Keratinocyte (primary cell): ENCODE measurements at regions not wholly inside any gene's neighbourhood (a gene's known extent, or its start where the extent isn't known, plus 50 kb on each side); places are given as distances from the start of the nearest gene placed in this dataset.

Experiments used
- DNase-seq: peaks from one replicate; pipeline ENCODE4 v3.0.0-alpha.2; 2011; ENCODE audit warnings: low read depth, missing footprints, low spot score
- FAIRE-seq: peaks from 2 replicates; lab custom pipeline; 2011; peaks lifted over from hg19 to GRCh38; lab: Jason Lieb, UNC
- H2AFZ ChIP-seq: 2 replicates; pipeline ENCODE4 v1.6.0; 2012; ENCODE audit warnings: low read length, control low read depth, inconsistent platforms; ENCODE audit not compliant: control insufficient read depth
- H3K27ac ChIP-seq: 2 replicates; pipeline ENCODE4 v1.5.1; 2011; ENCODE audit warnings: low read length; ENCODE audit not compliant: control insufficient read depth, insufficient read depth
- H3K27me3 ChIP-seq: 3 replicates; pipeline ENCODE4 v1.6.0; 2011; ENCODE audit warnings: low read length; ENCODE audit not compliant: control insufficient read depth, insufficient read depth; ENCODE audit errors: extremely low read depth
- H3K36me3 ChIP-seq, 2 experiments: 2 replicates in 1 of 2; 3 replicates in 1 of 2; pipeline ENCODE4 v1.5.1; 2011; ENCODE audit warnings: low read length in 2 of 2, mild to moderate bottlenecking in 1 of 2; ENCODE audit not compliant: control insufficient read depth in 2 of 2, insufficient read depth in 2 of 2; ENCODE audit errors: extremely low read depth in 1 of 2
- H3K4me1 ChIP-seq: 3 replicates; pipeline ENCODE4 v1.5.1; 2011; ENCODE audit warnings: low read length; ENCODE audit not compliant: control insufficient read depth, insufficient read depth; ENCODE audit errors: extremely low read depth
- H3K4me2 ChIP-seq: 3 replicates; pipeline ENCODE4 v1.6.0; 2011; ENCODE audit warnings: low read depth, low read length; ENCODE audit not compliant: control insufficient read depth, insufficient read depth; ENCODE audit errors: extremely low read depth
- H3K4me3 ChIP-seq, 3 experiments: fragments of 200-600 bp in 1 of 3; sonication (generic) in 1 of 3; 2 replicates in 2 of 3; 3 replicates in 1 of 3; pipeline ENCODE4 v1.5.1; 2011 to 2016; ENCODE audit warnings: low read length in 3 of 3, mild to moderate bottlenecking in 3 of 3, control low read depth in 2 of 3, inconsistent platforms in 1 of 3, low read depth in 1 of 3, mixed read lengths in 1 of 3, mixed run types in 1 of 3, moderate library complexity in 1 of 3; ENCODE audit not compliant: control insufficient read depth in 2 of 3, insufficient read depth in 2 of 3; ENCODE audit errors: extremely low read depth in 1 of 3
- H3K79me2 ChIP-seq: 2 replicates; pipeline ENCODE4 v1.6.0; 2012; ENCODE audit warnings: low read length; ENCODE audit not compliant: control insufficient read depth, insufficient read depth
- H3K9ac ChIP-seq: 3 replicates; pipeline ENCODE4 v1.6.0; 2011; ENCODE audit warnings: low read length; ENCODE audit not compliant: control insufficient read depth, insufficient read depth; ENCODE audit errors: extremely low read depth
- H3K9me1 ChIP-seq: 3 replicates; pipeline ENCODE4 v1.6.0; 2011; ENCODE audit warnings: low read length; ENCODE audit not compliant: control insufficient read depth, insufficient read depth; ENCODE audit errors: extremely low read depth
- H3K9me3 ChIP-seq: 2 replicates; pipeline ENCODE4 v1.5.1; 2012; ENCODE audit warnings: low read depth, low read length; ENCODE audit not compliant: control insufficient read depth
- H4K20me1 ChIP-seq: 3 replicates; pipeline ENCODE4 v1.6.0; 2011; ENCODE audit warnings: low read length; ENCODE audit not compliant: control insufficient read depth, insufficient read depth; ENCODE audit errors: extremely low read depth
- EZH2 ChIP-seq: IDR thresholded peaks from one replicate; pipeline ENCODE4 v1.6.1; 2012; ENCODE audit warnings: inconsistent platforms, mild to moderate bottlenecking, low read length, moderate library complexity
- dilution Hi-C: fragments of 300-500 bp; cut with MboI; formaldehyde crosslinking; loops from one replicate; pipeline ENCODE4 v1.7.0; 2020; ENCODE audit warnings: low sequenced_read_pairs; ENCODE audit not compliant: extremely low pct_ligation_motif_present
- TF ChIP-seq, protein P1 (sequence below), 3 experiments: IDR thresholded peaks in 1 of 3; conservative IDR thresholded peaks in 1 of 3; optimal IDR thresholded peaks in 1 of 3; 2 replicates in 2 of 3; 3 replicates in 1 of 3; pipeline versions ENCODE3 to v1.5.1; 2011; ENCODE audit warnings: low read length in 3 of 3, mild to moderate bottlenecking in 3 of 3, moderate library complexity in 2 of 3, control low read depth in 1 of 3, inconsistent platforms in 1 of 3; ENCODE audit not compliant: insufficient read depth in 2 of 3; ENCODE audit errors: extremely low read depth in 1 of 3

DNA sequence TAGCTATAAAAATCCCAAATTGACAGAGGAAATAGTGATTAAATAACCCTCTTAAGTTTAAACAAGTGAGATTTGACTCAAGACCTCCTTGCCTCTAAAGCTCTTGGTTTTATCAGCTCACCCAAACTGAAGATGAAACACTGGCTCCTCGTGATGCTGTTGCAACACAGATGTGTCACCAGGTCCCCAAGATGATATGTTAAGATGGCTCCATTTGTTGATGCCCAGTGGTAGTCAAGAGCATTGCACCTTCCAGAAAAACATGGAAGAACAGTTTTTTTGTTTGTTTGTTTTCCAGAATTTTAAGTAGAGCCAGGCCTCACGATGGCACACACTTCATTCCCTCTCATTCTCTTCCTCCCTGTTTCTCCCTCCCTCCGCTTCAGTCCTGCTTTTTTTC, 399.8 kb downstream of the TXNL1 start:
- Histone ChIP-seq H3K79me2 (no peaks in the 10 kb centered on the region), H3K27ac (no peak overlapping the region), H3K9me3 (no peaks in the 10 kb centered on the region), H3K27me3 (no peaks in the 10 kb centered on the region), H3K4me3 (no peak overlapping the region), H3K9me1 (no peaks in the 10 kb centered on the region), H3K36me3 (no peaks in the 10 kb centered on the region), H3K4me1 (peaks cover 5% of the 10 kb centered on the region), H3K9ac (no peak overlapping the region), H3K4me2 (no peak overlapping the region), H2AFZ (no peak overlapping the region), H4K20me1 (no peaks in the 10 kb centered on the region)
- no peak for TF ChIP-seq EZH2
- TF ChIP-seq, protein P1, sequence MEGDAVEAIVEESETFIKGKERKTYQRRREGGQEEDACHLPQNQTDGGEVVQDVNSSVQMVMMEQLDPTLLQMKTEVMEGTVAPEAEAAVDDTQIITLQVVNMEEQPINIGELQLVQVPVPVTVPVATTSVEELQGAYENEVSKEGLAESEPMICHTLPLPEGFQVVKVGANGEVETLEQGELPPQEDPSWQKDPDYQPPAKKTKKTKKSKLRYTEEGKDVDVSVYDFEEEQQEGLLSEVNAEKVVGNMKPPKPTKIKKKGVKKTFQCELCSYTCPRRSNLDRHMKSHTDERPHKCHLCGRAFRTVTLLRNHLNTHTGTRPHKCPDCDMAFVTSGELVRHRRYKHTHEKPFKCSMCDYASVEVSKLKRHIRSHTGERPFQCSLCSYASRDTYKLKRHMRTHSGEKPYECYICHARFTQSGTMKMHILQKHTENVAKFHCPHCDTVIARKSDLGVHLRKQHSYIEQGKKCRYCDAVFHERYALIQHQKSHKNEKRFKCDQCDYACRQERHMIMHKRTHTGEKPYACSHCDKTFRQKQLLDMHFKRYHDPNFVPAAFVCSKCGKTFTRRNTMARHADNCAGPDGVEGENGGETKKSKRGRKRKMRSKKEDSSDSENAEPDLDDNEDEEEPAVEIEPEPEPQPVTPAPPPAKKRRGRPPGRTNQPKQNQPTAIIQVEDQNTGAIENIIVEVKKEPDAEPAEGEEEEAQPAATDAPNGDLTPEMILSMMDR (optimal IDR thresholded peaks at IDR 0.05 in 1 of 3, IDR thresholded peaks at IDR 0.05 in 1 of 3, conservative IDR thresholded peaks at IDR 0.05 in 1 of 3; ENCODE audit: extremely low read depth in 1 of 3, insufficient read depth in 2 of 3, low read length in 3 of 3): no peak
- DNase-seq (no peak), FAIRE-seq (no peak)
- dilution Hi-C loops: no loop called here

- peaks cover 7% of the 10 kb centered on the region for H3K4me1 ChIP-seq
- H3K27ac ChIP-seq: no peak overlapping the region
- no peaks in the 10 kb centered on the region for H3K79me2 ChIP-seq
- H3K4me3 ChIP-seq: no peak overlapping the region
- no peak overlapping the region for H3K4me2 ChIP-seq
- TF ChIP-seq, protein P1 (optimal IDR thresholded peaks at IDR 0.05 in 1 of 3, IDR thresholded peaks at IDR 0.05 in 1 of 3, conservative IDR thresholded peaks at IDR 0.05 in 1 of 3; ENCODE audit: extremely low read depth in 1 of 3, insufficient read depth in 2 of 3, low read length in 3 of 3): no peak
- no peak for TF ChIP-seq EZH2
- H3K9ac ChIP-seq: no peak overlapping the region
- DNase-seq (no peak), FAIRE-seq (no peak)
- dilution Hi-C loops: no loop called here
- no peak overlapping the region for H2AFZ ChIP-seq
- no peaks in the 10 kb centered on the region for H3K36me3 ChIP-seq
- no peaks in the 10 kb centered on the region for H3K9me3 ChIP-seq
- H3K27me3 ChIP-seq: no peaks in the 10 kb centered on the region
- H4K20me1 ChIP-seq: no peaks in the 10 kb centered on the region
- H3K9me1 ChIP-seq: no peaks in the 10 kb centered on the region
Measured at GRCh38 chr18:56235481-56236013, 402.8 kb downstream of the TXNL1 start.
